IPS DF 4.7 (cell line): ENCODE measurements at regions not wholly inside any gene's neighbourhood (a gene's known extent, or its start where the extent isn't known, plus 50 kb on each side); places are given as distances from the start of the nearest gene placed in this dataset.
"Not testable (repeated sequence)": the region's sequence is repeated elsewhere in the genome, so short reads cannot be mapped to it uniquely, and the experiment has no call there.

Experiments used
- DNase-seq: peaks from one replicate; pipeline ENCODE4 v3.0.0-alpha.2; 2013; ENCODE audit warnings: low spot score; ENCODE audit errors: extremely low read depth

DNA sequence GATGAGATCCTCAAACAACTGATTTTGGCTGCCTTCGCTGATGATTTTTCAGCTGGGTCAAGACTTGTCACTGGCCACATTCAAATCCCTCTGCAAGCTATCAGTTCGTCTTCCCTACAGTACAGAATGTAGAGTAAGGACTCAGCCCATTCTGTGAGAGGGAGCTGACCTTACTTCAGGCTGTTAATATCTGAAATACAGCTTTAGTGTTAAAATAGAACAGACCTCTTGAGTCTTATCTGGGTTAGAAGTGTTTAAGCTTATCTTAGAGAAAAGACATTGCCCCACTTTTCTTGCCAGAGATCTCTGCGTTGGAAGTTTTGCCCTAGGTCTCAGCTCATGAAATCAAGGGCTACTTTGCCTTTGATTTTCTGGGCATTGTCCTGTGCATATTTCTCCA lies 383.4 kb upstream of the LARGE1 start:
- DNase-seq = no peak

DNA sequence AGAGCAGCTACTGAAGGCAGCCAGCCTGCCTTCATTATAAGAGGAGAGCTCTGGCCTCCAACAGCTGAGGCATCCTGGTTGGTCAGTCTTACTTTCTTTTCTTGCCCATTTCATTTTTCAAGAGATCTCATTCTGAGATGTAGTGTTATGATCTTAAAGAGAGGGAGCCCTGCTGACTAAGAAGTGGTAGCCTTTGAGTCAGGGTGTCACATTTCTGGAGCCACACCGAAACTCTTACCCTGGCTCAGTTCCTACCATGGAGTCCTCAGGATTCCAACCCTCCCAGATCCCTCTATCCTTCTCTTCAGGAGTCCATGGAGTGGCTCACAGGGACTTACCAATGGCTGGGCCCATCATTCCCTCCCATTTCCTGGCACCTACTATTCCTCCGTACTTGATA lies 386.1 kb upstream of the LARGE1 start:
- no peak for DNase-seq

- DNase-seq = no peak
These were observed 387.8 kb upstream of the LARGE1 start for GRCh38 chr22:34308101-34308500.

- no peak for DNase-seq
These were observed 399.1 kb upstream of the LARGE1 start for GRCh38 chr22:34319346-34319745.

DNA sequence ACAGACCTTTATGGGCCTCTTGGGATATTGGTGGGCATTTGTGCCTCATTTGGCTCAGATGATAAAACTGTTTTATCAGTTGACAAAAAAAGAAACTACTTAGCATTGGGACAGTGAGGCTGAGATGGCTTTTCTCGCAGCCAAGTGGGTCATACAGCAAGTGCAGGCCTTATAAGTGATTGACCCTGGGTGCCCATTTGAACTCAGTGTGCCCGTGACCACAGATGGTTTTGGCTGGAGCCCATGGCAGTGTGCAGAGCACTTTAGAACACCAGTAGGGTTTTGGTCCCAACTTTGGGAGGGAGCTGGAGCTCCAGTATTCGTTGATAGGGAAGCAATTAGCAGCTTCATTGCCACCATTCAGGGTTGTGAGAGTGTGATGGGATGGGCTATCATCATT lies 404.5 kb upstream of the LARGE1 start:
- DNase-seq = no peak

DNA sequence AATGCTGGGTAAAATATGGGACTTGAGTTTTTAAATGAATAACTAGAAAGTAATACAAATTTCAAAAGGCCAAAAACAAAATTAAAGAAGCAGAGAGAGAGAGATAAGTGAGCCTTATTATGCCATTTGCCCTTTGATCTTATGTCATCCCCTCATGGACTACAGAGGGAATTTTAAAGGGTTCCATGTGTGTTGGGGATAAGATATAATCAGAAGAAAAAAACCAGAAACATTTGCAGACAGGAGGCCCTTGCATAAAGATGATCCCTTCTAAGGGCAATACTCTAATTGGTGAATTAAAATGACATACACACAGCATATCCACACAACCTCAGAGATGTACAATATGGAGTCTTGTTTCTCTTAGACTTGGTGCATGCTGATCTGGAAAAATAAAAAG lies 406.6 kb upstream of the LARGE1 start:
- DNase-seq = no peak

DNA sequence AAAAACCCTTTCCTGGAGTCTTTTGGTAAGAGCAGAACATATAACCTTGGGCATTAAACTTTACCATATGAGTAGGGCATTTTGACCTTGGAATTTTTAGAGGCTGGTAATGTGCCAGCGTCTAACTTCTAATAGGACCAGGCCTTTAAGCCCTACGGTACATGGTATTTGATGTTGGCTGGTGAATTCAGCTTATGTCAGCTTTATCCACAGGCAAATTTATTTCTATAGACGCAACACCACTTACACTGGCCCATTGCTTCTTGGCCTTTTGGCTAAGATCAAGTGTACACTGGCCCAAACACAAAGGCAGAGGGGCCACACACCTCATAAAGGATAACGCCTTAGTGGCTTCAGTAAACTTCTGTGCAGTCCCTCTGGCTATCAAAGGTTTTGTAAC lies 410.2 kb upstream of the LARGE1 start:
- no peak for DNase-seq

- peak; percentile 9 for DNase-seq
These were observed 413.0 kb upstream of the LARGE1 start for GRCh38 chr22:34333285-34333684.

DNA sequence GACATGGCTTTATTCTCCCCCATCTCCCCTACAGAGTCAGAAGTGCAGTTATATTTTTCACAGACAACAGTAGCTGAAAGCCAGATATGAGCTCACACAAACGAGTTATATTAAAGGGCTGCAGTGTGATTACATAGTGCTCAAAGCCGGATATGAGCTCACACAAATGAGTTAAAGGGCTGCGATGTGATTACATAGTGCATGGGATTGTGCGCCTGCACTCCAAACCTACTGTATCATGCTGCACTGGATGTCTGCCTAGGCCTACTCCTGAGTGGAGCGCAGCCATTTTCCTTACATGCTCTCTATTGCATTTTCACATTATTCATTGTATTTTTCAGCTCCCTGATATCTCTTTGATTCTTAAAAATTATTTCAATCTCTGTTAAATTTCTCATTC lies 414.6 kb upstream of the LARGE1 start:
- peak; percentile 9 for DNase-seq

GRCh38 chr22:34344702-34345101 lies 424.4 kb upstream of the LARGE1 start:
- DNase-seq = no peak

DNA sequence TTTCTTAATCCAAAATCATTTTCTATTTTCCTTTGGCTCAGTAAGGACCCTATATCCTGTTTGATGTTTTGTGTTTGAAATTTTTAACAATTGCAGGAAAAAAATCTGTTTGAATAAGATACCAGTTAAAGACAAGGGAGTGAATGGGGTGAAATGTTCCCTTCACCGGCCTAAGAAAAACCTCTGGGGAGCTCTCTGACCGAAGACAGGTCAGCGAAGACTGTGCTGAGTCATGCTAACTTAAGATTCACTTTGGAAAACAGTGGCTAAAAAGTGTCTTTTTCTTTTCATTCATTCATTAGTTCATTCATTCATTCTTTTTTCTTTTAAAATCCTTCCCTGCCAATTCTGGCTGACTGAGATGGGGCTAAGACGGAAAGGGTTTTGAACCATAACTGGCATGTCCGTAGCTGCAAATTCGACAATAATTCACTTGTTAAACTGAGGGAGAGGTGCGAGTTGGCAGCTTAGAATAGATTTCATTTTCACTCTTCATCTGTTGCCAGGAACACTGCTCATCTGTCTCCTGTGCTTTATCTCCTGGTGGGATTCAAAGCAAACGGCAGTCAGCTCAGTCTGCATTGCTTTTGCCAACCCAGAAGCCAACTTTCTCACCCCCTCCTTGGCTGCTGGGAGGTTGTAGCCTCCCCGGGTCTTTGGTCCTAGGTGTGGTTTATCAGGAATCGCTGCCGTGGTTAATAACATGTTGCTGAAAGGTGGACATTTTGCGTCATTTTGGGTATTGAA lies 434.0 kb upstream of the LARGE1 start:
- DNase-seq = no peak

DNA sequence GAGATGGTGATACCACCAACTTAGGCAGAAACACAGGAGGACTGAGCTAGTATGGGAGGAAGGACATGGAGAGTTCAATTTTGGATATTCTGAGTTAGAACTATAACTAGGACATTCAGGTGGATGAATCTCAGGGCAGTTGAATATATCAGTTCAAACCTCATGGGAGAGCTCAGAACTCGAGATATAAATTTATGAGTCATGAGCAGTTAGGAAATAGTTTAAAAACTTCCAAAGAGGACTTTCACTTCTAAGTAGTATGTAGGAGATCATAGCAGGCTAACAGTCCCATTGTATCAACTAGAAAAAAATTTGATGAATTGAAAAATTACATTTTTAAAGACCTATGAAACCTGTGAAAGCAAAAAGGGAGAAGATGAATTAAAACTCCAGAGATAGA lies 436.2 kb upstream of the LARGE1 start:
- DNase-seq = no peak

- no peak for DNase-seq
These were observed 450.4 kb upstream of the LARGE1 start for GRCh38 chr22:34370711-34371110.

DNA sequence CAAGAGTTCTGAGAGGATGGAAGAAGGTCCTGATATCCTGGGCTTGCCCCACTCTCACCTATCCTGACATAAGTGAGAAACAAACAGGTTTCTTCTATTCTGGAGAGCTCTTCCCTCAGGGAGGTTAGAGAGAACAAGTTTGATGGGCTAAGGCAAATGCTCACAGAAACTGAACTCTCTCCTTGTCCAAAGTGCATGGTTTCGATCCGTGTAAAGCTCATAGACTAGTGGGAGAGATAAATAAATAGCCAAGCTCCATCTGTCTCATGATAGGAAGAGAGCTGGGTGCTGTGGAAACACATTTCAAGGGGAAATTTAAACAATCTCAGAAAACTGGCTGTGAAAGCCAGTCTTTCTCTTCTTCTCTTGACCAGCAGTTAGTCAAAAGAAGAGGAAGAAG lies 459.5 kb upstream of the LARGE1 start:
- DNase-seq = no peak

GRCh38 chr22:34380532-34380931 lies 460.3 kb upstream of the LARGE1 start:
- no peak for DNase-seq

GRCh38 chr22:34390400-34390799 lies 470.1 kb upstream of the LARGE1 start:
- no peak for DNase-seq

GRCh38 chr22:34395370-34395769 lies 475.1 kb upstream of the LARGE1 start:
- no peak for DNase-seq

DNA sequence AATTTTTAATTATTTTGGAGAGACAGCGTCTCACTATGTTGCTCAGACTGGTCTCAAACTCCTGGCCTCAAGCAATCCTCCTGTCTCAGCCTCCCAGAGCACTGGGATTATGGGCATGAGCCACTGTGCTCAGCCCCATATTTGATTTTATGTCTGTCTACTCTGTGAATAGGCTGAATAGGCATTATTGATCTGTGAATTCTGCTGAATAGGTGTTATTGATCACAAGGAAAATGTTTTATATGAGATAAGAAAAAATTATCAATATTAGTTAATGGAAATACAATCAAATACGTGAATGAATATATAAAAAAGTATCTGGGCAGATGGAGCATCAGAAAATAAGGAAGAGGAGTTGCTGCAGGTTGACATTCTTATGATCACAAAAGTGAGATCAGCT lies 483.4 kb upstream of the LARGE1 start:
- no peak for DNase-seq

DNA sequence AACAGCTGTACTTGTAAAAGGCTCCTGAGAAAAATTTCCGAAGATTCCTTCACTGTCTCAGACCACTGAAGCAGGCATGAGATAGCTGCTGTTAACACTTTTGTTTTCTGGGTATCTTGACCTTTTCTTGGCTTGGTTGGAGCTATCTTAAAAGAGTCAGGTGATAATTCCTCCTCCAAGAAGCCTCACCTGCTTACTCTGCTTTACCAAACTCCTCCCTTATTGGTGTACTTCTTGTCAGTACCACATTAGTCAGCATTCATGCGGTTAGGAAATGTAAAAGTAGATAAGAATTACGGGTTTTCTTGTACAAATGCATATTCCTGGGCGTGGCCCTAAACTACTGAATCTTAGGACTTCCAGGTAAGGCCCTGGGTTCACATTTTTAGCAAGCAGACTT lies 489.8 kb upstream of the LARGE1 start:
- no peak for DNase-seq

GRCh38 chr22:34414467-34415440 lies 494.5 kb upstream of the LARGE1 start:
- peak; percentile 91 for DNase-seq

DNA sequence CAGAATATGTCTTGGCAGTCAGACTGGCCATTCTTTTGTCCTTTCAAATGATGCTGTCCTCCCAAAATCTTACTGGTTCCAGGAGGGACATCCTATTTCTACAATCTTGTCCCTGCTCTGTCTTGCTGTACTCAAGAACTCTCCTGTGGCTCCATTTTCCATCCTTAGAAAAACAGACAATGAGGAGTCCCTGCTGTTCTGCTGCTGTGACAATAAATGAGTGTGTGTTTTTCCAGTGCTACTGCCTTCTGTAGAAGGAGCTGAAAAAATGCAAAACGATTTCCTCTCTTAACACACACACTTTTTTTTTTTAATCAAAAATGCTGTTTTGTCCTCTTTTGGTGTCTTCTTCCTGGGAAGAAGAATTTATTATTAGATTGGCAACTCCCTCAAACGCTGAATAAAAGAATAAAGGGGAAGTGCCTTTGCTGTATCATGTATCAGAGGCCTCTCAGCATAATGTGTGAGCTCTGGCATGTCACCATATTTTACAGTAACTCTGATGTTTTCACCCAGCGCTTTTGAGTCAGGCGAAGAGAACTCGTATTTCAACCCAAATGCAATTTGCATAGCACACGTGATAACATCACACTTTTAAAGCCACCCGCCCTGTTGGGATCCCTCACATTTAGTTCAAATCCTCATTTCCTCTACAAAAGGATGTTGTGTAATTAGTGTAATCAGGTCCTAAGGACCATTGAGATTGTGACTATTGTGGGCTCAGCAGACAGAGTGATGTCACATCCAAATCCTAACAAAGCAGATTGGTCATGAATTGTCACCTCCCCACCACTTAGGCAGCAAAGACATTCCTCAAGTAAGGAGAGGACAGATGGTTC lies 496.0 kb upstream of the LARGE1 start:
- DNase-seq = no peak

DNA sequence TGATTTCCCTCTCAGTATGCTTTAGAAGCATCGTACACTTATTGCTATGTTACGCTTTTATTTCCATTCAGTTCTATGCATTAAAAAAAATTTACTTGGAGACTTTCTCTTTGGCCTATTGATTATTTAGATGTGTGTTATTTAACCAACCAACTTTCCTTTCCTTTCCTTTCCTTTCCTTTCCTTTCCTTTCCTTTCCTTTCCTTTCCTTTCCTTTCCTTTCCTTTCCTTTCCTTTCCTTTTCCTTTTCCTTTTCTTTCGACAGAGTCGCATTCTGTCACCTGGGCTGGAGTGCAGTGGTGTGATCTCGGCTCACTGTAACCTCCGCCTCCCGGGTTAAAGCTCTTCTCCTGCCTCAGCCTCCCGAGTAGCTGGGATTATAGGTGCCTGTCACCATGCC lies 502.7 kb upstream of the LARGE1 start:
- not testable (repeated sequence) for DNase-seq
